GM12878 (cell line): ENCODE measurements at regions not wholly inside any gene's neighbourhood (a gene's known extent, or its start where the extent isn't known, plus 50 kb on each side); places are given as distances from the start of the nearest gene placed in this dataset.

Source experiments
- ATAC-seq: fragments of 200-7000 bp; cut with Tn5 transposase; 3 replicates; pipeline ENCODE4 v1.9.1; 2020; ENCODE audit warnings: mild to moderate bottlenecking, moderate library complexity
- BruUV-seq: library from RNA; stranded (reverse); fragments of 400-500 nt; replicated peaks from 2 replicates; lab custom pipeline; 2021; lab: Mats Ljungman, UMichigan
- CTCF ChIA-PET: fragments of 300-600 bp; sonication (Branson Sonifier 250); formaldehyde crosslinking; extraction: SDS; loops from one replicate; lab custom pipeline; 2021; ENCODE audit warnings: inconsistent platforms; lab: Yijun Ruan, JAX
- POLR2A ChIA-PET: fragments of 350-600 bp; formaldehyde crosslinking; extraction: SDS; loops from one replicate; lab custom pipeline; 2021; ENCODE audit warnings: inconsistent platforms; lab: Charles Lee
- RAD21 ChIA-PET: fragments of 300-600 bp; sonication (Branson Sonifier 250); formaldehyde crosslinking; loops from one replicate; lab custom pipeline; 2023; ENCODE audit warnings: antibody characterized with exemption; ENCODE audit not compliant: unreplicated experiment; lab: Charles Lee
- SMC1A ChIA-PET: fragments of 300-600 bp; sonication (Branson Sonifier 250); formaldehyde crosslinking; loops from one replicate; lab custom pipeline; 2023; ENCODE audit not compliant: unreplicated experiment, uncharacterized antibody; lab: Charles Lee
- DNase-seq: peaks from one replicate; pipeline ENCODE4 v3.0.0-alpha.2; 2011; ENCODE audit warnings: low read depth, low spot score
- FAIRE-seq: peaks from 3 replicates; lab custom pipeline; 2011; peaks lifted over from hg19 to GRCh38; lab: Jason Lieb, UNC
- H2AFZ ChIP-seq: 2 replicates; pipeline ENCODE4 v1.6.0; 2011; ENCODE audit warnings: low read depth, low read length, control low read depth; ENCODE audit not compliant: control insufficient read depth
- H3K27ac ChIP-seq: 2 replicates; pipeline ENCODE4 v1.5.1; 2011; ENCODE audit warnings: control low read depth; ENCODE audit not compliant: control insufficient read depth, insufficient read depth
- H3K27me3 ChIP-seq, 2 experiments: replicated peaks in 1 of 2; 2 replicates each; pipeline versions ENCODE4 v1.6.0 to v1.6.1; 2011; ENCODE audit warnings: low read length in 1 of 2; ENCODE audit not compliant: control insufficient read depth in 2 of 2, insufficient read depth in 2 of 2
- H3K36me3 ChIP-seq, 2 experiments: 2 replicates each; pipeline ENCODE4 v1.5.1; 2011; ENCODE audit warnings: low read length in 1 of 2; ENCODE audit not compliant: control insufficient read depth in 2 of 2, insufficient read depth in 2 of 2
- H3K4me1 ChIP-seq: 2 replicates; pipeline ENCODE4 v1.6.1; 2011; ENCODE audit warnings: mild to moderate bottlenecking, low read length, moderate library complexity, mixed read lengths; ENCODE audit not compliant: control insufficient read depth, insufficient read depth
- H3K4me2 ChIP-seq: 2 replicates; pipeline ENCODE4 v1.6.0; 2011; ENCODE audit warnings: control low read depth; ENCODE audit not compliant: control insufficient read depth, insufficient read depth
- H3K4me3 ChIP-seq: fragments of 200-600 bp; sonication (generic); 2 replicates; pipeline ENCODE4 v1.5.1; 2016
- H3K79me2 ChIP-seq: 2 replicates; pipeline ENCODE4 v1.6.0; 2011; ENCODE audit warnings: low read length; ENCODE audit not compliant: control insufficient read depth, insufficient read depth
- H3K9ac ChIP-seq: 2 replicates; pipeline ENCODE4 v1.8.0; 2011; ENCODE audit warnings: low read length, control low read depth, mixed read lengths; ENCODE audit not compliant: control insufficient read depth, insufficient read depth
- H3K9me3 ChIP-seq: replicated peaks from 3 replicates; pipeline ENCODE4 v1.5.1; 2011; ENCODE audit warnings: mild to moderate bottlenecking, low read length; ENCODE audit not compliant: control insufficient read depth, insufficient read depth
- H4K20me1 ChIP-seq: 2 replicates; pipeline ENCODE4 v1.6.0; 2011; ENCODE audit not compliant: control insufficient read depth, insufficient read depth
- MEF2B ChIP-seq: fragments of 450-650 bp; IDR thresholded peaks from 2 replicates; pipeline ENCODE4 v1.6.1; 2018; ENCODE audit warnings: mild to moderate bottlenecking, moderate library complexity; ENCODE audit not compliant: partially characterized antibody, poor library complexity, severe bottlenecking
- NBN ChIP-seq: fragments of 450-650 bp; IDR thresholded peaks from 2 replicates; pipeline ENCODE4 v1.6.1; 2016
- NR2C1 ChIP-seq: fragments of 450-650 bp; IDR thresholded peaks from 2 replicates; pipeline ENCODE4 v1.6.1; 2017; ENCODE audit warnings: antibody characterized with exemption, mild to moderate bottlenecking, moderate library complexity
- NR2C2 ChIP-seq: IDR thresholded peaks from 2 replicates; pipeline ENCODE4 v1.6.1; 2011; ENCODE audit warnings: borderline replicate concordance, low read depth; ENCODE audit not compliant: control insufficient read depth, insufficient read length
- SKIL ChIP-seq: fragments of 450-650 bp; IDR thresholded peaks from 2 replicates; pipeline ENCODE4 v1.6.1; 2017; ENCODE audit warnings: mild to moderate bottlenecking, low read depth, inconsistent platforms; ENCODE audit not compliant: poor library complexity, severe bottlenecking
- WGBS: methylation state at CpG from one replicate; pipeline ENCODE4 v1.1.6; 2016; ENCODE audit warnings: low lambda C conversion rate; ENCODE audit not compliant: insufficient replicate concordance, insufficient coverage; ENCODE audit errors: missing lambda C conversion rate; 5-methylcytosine and 5-hydroxymethylcytosine counted together
- in situ Hi-C: fragments of 300-500 bp; cut with MboI; formaldehyde crosslinking; loops from 9 replicates; pipeline ENCODE4 v1.14.3; 2018; ENCODE audit warnings: mixed read lengths
- intact Hi-C: fragments of 100-400 bp; cut with micrococcal nuclease; formaldehyde crosslinking; loops from one replicate; pipeline ENCODE4 v1.14.2; 2022; ENCODE audit not compliant: unreplicated experiment
- TF ChIP-seq, protein P1 (sequence below): IDR thresholded peaks from 2 replicates; pipeline ENCODE4 v1.6.1; 2011; ENCODE audit warnings: mild to moderate bottlenecking, low read depth, low read length, moderate library complexity; ENCODE audit not compliant: insufficient replicate concordance

DNA sequence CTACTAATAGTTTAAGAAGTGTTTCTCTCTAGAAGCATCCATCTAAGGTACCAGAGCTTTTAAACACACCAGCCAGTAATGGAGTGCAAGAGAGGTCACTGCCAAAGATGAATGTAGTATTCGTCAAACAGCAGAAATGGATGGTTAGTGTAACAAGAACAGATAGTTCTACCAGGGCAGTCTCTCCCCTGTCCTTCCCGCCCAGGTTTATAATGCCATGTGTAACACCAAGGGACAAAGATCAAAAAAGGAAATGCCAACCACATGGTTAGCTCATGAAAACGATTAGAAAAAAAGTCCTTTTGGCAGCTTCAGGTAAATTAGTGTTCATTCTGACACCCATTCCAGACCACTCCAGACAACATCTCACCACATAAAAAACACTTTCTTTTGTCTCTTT, 100.9 kb downstream of the RPS29 start (continued):
- TF ChIP-seq, protein P1, sequence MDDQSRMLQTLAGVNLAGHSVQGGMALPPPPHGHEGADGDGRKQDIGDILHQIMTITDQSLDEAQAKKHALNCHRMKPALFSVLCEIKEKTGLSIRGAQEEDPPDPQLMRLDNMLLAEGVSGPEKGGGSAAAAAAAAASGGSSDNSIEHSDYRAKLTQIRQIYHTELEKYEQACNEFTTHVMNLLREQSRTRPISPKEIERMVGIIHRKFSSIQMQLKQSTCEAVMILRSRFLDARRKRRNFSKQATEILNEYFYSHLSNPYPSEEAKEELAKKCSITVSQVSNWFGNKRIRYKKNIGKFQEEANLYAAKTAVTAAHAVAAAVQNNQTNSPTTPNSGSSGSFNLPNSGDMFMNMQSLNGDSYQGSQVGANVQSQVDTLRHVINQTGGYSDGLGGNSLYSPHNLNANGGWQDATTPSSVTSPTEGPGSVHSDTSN = no peak
- no peak for TF ChIP-seq NBN
- TF ChIP-seq SKIL = no peak

GRCh38 chr14:49484180-49484579, 102.0 kb downstream of the RPS29 start:
- no TSS peak for BruUV-seq
- ATAC-seq = no peak
- no peak overlapping the region for H3K9ac ChIP-seq
- H2AFZ ChIP-seq = no peak overlapping the region
- H3K27me3 ChIP-seq = no peaks in the 10 kb centered on the region
- SMC1A ChIA-PET = interaction anchor here (1.5 to 3.0 kb wide), 2 partner anchors 13 to 23 kb away, joined by 7 to 10 read pairs; no protein-coding TSS in a partner anchor
- no peak overlapping the region for H3K27ac ChIP-seq
- DNase-seq = no peak
- RAD21 ChIA-PET = interaction anchor here (1.1 kb wide), 1 partner anchor 14 kb away, joined by 5 read pairs; no protein-coding TSS in a partner anchor
- H3K79me2 ChIP-seq = no peaks in the 10 kb centered on the region
- H3K9me3 ChIP-seq = no peaks in the 10 kb centered on the region
- no peak overlapping the region for H3K4me2 ChIP-seq
- CTCF ChIA-PET = interaction anchor here (2.6 kb wide), 1 partner anchor 13 kb away, joined by 12 read pairs; no protein-coding TSS in a partner anchor
- no peak for TF ChIP-seq NR2C1
- no peak for TF ChIP-seq MEF2B
- no peak for TF ChIP-seq NR2C2
- TF ChIP-seq, all 136 proteins: peak for 0
- POLR2A ChIA-PET = no interaction called here
- 89% methylated on average over 2 of the region's 2 CpGs for WGBS
- Histone ChIP-seq H3K4me1 (peaks cover 11% of the 10 kb centered on the region; the same call in 1 of the 2 replicates), H3K36me3 (no peaks in the 10 kb centered on the region), H4K20me1 (no peaks in the 10 kb centered on the region), H3K4me3 (no peak overlapping the region)
- FAIRE-seq = no peak
- in situ Hi-C loops (no loop called here), intact Hi-C loops (no loop called here)
